ENCODE measurements at regions not wholly inside any gene's neighbourhood (a gene's known extent, or its start where the extent isn't known, plus 50 kb on each side); places are given as distances from the start of the nearest gene placed in this dataset.

GRCh38 chr9:106383072-106383471, 479.9 kb upstream of the ZNF462 start (continued):
- TF ChIP-seq, protein P1, sequence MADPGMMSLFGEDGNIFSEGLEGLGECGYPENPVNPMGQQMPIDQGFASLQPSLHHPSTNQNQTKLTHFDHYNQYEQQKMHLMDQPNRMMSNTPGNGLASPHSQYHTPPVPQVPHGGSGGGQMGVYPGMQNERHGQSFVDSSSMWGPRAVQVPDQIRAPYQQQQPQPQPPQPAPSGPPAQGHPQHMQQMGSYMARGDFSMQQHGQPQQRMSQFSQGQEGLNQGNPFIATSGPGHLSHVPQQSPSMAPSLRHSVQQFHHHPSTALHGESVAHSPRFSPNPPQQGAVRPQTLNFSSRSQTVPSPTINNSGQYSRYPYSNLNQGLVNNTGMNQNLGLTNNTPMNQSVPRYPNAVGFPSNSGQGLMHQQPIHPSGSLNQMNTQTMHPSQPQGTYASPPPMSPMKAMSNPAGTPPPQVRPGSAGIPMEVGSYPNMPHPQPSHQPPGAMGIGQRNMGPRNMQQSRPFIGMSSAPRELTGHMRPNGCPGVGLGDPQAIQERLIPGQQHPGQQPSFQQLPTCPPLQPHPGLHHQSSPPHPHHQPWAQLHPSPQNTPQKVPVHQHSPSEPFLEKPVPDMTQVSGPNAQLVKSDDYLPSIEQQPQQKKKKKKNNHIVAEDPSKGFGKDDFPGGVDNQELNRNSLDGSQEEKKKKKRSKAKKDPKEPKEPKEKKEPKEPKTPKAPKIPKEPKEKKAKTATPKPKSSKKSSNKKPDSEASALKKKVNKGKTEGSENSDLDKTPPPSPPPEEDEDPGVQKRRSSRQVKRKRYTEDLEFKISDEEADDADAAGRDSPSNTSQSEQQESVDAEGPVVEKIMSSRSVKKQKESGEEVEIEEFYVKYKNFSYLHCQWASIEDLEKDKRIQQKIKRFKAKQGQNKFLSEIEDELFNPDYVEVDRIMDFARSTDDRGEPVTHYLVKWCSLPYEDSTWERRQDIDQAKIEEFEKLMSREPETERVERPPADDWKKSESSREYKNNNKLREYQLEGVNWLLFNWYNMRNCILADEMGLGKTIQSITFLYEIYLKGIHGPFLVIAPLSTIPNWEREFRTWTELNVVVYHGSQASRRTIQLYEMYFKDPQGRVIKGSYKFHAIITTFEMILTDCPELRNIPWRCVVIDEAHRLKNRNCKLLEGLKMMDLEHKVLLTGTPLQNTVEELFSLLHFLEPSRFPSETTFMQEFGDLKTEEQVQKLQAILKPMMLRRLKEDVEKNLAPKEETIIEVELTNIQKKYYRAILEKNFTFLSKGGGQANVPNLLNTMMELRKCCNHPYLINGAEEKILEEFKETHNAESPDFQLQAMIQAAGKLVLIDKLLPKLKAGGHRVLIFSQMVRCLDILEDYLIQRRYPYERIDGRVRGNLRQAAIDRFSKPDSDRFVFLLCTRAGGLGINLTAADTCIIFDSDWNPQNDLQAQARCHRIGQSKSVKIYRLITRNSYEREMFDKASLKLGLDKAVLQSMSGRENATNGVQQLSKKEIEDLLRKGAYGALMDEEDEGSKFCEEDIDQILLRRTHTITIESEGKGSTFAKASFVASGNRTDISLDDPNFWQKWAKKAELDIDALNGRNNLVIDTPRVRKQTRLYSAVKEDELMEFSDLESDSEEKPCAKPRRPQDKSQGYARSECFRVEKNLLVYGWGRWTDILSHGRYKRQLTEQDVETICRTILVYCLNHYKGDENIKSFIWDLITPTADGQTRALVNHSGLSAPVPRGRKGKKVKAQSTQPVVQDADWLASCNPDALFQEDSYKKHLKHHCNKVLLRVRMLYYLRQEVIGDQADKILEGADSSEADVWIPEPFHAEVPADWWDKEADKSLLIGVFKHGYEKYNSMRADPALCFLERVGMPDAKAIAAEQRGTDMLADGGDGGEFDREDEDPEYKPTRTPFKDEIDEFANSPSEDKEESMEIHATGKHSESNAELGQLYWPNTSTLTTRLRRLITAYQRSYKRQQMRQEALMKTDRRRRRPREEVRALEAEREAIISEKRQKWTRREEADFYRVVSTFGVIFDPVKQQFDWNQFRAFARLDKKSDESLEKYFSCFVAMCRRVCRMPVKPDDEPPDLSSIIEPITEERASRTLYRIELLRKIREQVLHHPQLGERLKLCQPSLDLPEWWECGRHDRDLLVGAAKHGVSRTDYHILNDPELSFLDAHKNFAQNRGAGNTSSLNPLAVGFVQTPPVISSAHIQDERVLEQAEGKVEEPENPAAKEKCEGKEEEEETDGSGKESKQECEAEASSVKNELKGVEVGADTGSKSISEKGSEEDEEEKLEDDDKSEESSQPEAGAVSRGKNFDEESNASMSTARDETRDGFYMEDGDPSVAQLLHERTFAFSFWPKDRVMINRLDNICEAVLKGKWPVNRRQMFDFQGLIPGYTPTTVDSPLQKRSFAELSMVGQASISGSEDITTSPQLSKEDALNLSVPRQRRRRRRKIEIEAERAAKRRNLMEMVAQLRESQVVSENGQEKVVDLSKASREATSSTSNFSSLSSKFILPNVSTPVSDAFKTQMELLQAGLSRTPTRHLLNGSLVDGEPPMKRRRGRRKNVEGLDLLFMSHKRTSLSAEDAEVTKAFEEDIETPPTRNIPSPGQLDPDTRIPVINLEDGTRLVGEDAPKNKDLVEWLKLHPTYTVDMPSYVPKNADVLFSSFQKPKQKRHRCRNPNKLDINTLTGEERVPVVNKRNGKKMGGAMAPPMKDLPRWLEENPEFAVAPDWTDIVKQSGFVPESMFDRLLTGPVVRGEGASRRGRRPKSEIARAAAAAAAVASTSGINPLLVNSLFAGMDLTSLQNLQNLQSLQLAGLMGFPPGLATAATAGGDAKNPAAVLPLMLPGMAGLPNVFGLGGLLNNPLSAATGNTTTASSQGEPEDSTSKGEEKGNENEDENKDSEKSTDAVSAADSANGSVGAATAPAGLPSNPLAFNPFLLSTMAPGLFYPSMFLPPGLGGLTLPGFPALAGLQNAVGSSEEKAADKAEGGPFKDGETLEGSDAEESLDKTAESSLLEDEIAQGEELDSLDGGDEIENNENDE (IDR thresholded peaks at IDR 0.05; ENCODE audit: insufficient replicate concordance, low read length), result no peak
- TF ChIP-seq CHD1 (IDR thresholded peaks at IDR 0.05; ENCODE audit: low read depth, low read length) (no peak), SIRT6 (IDR thresholded peaks at IDR 0.05; ENCODE audit: low read length) (no peak)
- TF ChIP-seq, protein P2, sequence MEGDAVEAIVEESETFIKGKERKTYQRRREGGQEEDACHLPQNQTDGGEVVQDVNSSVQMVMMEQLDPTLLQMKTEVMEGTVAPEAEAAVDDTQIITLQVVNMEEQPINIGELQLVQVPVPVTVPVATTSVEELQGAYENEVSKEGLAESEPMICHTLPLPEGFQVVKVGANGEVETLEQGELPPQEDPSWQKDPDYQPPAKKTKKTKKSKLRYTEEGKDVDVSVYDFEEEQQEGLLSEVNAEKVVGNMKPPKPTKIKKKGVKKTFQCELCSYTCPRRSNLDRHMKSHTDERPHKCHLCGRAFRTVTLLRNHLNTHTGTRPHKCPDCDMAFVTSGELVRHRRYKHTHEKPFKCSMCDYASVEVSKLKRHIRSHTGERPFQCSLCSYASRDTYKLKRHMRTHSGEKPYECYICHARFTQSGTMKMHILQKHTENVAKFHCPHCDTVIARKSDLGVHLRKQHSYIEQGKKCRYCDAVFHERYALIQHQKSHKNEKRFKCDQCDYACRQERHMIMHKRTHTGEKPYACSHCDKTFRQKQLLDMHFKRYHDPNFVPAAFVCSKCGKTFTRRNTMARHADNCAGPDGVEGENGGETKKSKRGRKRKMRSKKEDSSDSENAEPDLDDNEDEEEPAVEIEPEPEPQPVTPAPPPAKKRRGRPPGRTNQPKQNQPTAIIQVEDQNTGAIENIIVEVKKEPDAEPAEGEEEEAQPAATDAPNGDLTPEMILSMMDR (IDR thresholded peaks at IDR 0.05; ENCODE audit: control extremely low read depth in 1 of 3, insufficient read depth in 1 of 3, low read depth in 1 of 3, low read length in 3 of 3), result no peak

Data from H1 (cell line).